ENCODE measurements at regions not wholly inside any gene's neighbourhood (a gene's known extent, or its start where the extent isn't known, plus 50 kb on each side); places are given as distances from the start of the nearest gene placed in this dataset.

DNA sequence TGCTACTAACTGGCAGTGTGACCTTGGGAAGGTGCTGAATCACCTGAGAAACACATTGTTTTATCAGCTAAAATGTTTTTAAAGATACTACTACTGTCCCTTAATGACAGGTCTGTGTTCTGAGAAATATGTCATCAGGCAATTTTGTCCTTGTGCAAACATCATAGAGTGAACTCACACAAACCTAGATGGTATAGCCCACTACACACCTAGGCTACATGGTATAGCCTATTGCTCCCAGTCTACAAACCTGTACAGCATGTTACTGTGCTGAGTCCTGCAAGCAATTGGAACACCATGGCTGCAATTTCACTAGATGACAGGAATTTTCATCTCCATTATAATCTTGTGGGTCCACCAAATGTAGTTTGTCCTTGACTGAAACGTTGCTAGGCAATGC lies 101.3 kb upstream of the GUCY1A1 start:
- H3K36me3 ChIP-seq (ENCODE audit: control insufficient read depth in 5 of 5, insufficient read depth in 5 of 5, low read length in 5 of 5) = no peaks in the 10 kb centered on the region
- no peak overlapping the region for H3K27ac ChIP-seq (ENCODE audit: low read depth, low read length)
- no peaks in the 10 kb centered on the region for H3K4me1 ChIP-seq (ENCODE audit: control insufficient read depth in 5 of 5, insufficient read depth in 5 of 5, low read length in 5 of 5)
- no peak overlapping the region for H3K9ac ChIP-seq (ENCODE audit: low read length in 5 of 5)
- H3K4me3 ChIP-seq (ENCODE audit: low read depth in 1 of 5, low read length in 5 of 5) = no peak overlapping the region
- no peaks in the 10 kb centered on the region for H3K27me3 ChIP-seq (ENCODE audit: control insufficient read depth in 5 of 5, insufficient read depth in 4 of 5, low read length in 5 of 5)
- no peaks in the 10 kb centered on the region for H3K9me3 ChIP-seq (ENCODE audit: control insufficient read depth in 5 of 5, low read length in 5 of 5)

DNA sequence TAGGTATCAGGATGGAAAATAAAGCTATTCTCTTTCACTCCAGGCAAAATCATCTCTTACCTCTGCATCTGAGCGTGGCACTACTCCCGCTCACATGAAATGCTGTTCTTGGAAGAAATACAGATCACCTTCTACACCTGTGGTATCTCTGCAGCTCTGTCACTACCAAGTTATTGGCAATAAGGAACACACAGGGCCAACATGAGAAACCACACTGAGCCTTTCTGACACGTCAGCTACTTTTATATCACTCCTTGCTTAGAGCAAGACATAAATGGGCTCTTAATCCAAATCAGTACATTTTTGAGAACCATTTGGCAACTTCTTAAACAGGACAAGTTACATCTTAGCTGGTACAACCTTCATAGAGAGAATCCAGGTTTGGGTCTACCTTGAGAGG lies 101.8 kb upstream of the GUCY1A1 start:
- H3K4me1 ChIP-seq (ENCODE audit: control insufficient read depth in 5 of 5, insufficient read depth in 5 of 5, low read length in 5 of 5) = no peaks in the 10 kb centered on the region
- H3K27ac ChIP-seq (ENCODE audit: low read depth, low read length) = no peak overlapping the region
- no peaks in the 10 kb centered on the region for H3K27me3 ChIP-seq (ENCODE audit: control insufficient read depth in 5 of 5, insufficient read depth in 4 of 5, low read length in 5 of 5)
- no peaks in the 10 kb centered on the region for H3K9me3 ChIP-seq (ENCODE audit: control insufficient read depth in 5 of 5, low read length in 5 of 5)
- no peaks in the 10 kb centered on the region for H3K36me3 ChIP-seq (ENCODE audit: control insufficient read depth in 5 of 5, insufficient read depth in 5 of 5, low read length in 5 of 5)
- H3K4me3 ChIP-seq (ENCODE audit: low read depth in 1 of 5, low read length in 5 of 5) = no peak overlapping the region
- no peak overlapping the region for H3K9ac ChIP-seq (ENCODE audit: low read length in 5 of 5)

DNA sequence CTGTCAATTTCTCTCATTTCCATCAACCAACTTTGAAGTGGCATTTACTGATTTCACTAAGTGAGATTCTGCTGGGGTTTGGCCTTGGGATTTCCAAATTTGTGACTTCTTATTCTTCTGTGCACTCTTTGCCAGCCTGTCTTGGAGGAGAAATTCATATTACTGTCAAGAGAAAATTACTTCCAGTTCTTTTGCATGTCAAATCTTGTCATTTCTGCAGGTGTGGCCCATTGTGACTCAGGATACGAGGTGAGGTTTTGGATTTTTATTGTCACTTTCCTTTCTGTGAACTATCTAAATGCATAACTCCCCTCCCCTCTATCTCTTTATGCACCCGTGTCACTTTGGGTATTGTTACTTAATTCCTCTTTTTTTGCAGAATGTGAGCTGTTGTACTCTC lies 102.6 kb upstream of the GUCY1A1 start:
- Histone ChIP-seq H3K9ac (ENCODE audit: low read length in 5 of 5) (no peak overlapping the region), H3K36me3 (ENCODE audit: control insufficient read depth in 5 of 5, insufficient read depth in 5 of 5, low read length in 5 of 5) (no peaks in the 10 kb centered on the region), H3K4me1 (ENCODE audit: control insufficient read depth in 5 of 5, insufficient read depth in 5 of 5, low read length in 5 of 5) (no peaks in the 10 kb centered on the region)

DNA sequence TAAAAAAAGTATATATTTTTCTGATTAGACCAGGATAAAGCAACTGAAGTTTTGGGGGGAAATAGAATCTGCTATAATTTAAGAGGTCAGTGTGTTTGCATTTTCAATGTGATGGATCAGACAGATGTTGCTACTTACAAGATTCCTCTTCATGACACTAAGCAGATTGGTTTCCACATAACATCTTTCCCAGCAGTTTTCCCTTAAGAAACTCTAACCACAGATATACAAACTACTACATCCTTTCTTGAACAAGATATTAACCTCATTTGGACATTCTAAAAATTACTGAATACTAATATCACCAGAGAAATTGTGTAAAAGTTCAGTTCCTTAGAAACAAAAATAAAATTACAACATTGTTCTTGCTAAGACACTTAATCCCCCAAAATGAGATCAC lies 106.7 kb upstream of the GUCY1A1 start:
- Histone ChIP-seq H3K4me3 (ENCODE audit: low read depth in 1 of 5, low read length in 5 of 5) (no peak overlapping the region), H3K27me3 (ENCODE audit: control insufficient read depth in 5 of 5, insufficient read depth in 4 of 5, low read length in 5 of 5) (no peaks in the 10 kb centered on the region), H3K9me3 (ENCODE audit: control insufficient read depth in 5 of 5, low read length in 5 of 5) (peaks cover 0 to 4% (median 0%) of the 10 kb centered on the region in 5 donors), H3K9ac (ENCODE audit: low read length in 5 of 5) (no peak overlapping the region), H3K27ac (ENCODE audit: low read depth, low read length) (no peak overlapping the region), H3K4me1 (ENCODE audit: control insufficient read depth in 5 of 5, insufficient read depth in 5 of 5, low read length in 5 of 5) (no peaks in the 10 kb centered on the region), H3K36me3 (ENCODE audit: control insufficient read depth in 5 of 5, insufficient read depth in 5 of 5, low read length in 5 of 5) (no peaks in the 10 kb centered on the region)

More for the DNA sequence above, 102.6 kb upstream of the GUCY1A1 start:
- Histone ChIP-seq H3K27ac (ENCODE audit: low read depth, low read length) (no peak overlapping the region), H3K9me3 (ENCODE audit: control insufficient read depth in 5 of 5, low read length in 5 of 5) (no peaks in the 10 kb centered on the region), H3K27me3 (ENCODE audit: control insufficient read depth in 5 of 5, insufficient read depth in 4 of 5, low read length in 5 of 5) (no peaks in the 10 kb centered on the region), H3K4me3 (ENCODE audit: low read depth in 1 of 5, low read length in 5 of 5) (no peak overlapping the region)

DNA sequence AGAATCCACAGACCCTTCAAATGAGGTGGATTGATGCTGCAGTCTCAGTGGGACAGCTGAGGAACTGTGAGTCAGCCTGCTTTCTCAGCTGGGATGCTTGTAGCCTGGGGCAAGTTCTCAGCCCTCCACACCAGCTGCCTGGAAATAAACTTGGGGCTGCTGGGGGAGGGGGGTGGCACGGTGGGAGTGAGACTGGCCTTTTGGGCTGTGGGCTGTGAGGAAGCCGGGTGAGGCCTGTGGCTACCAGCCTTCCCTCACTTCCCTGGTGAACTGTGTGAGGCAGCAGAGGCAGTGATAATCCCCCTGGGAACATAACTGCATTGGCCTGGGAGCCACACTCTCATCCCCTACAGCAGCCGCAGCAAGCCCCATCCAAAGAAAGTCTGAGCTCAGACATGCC lies 114.5 kb upstream of the GUCY1A1 start:
- Histone ChIP-seq H3K9me3 (ENCODE audit: control insufficient read depth in 5 of 5, low read length in 5 of 5) (peaks cover 0 to 7% (median 0%) of the 10 kb centered on the region in 5 donors), H3K27ac (ENCODE audit: low read depth, low read length) (no peak overlapping the region), H3K36me3 (ENCODE audit: control insufficient read depth in 5 of 5, insufficient read depth in 5 of 5, low read length in 5 of 5) (no peaks in the 10 kb centered on the region), H3K4me1 (ENCODE audit: control insufficient read depth in 5 of 5, insufficient read depth in 5 of 5, low read length in 5 of 5) (no peaks in the 10 kb centered on the region), H3K9ac (ENCODE audit: low read length in 5 of 5) (no peak overlapping the region), H3K4me3 (ENCODE audit: low read depth in 1 of 5, low read length in 5 of 5) (no peak overlapping the region), H3K27me3 (ENCODE audit: control insufficient read depth in 5 of 5, insufficient read depth in 4 of 5, low read length in 5 of 5) (no peaks in the 10 kb centered on the region)

DNA sequence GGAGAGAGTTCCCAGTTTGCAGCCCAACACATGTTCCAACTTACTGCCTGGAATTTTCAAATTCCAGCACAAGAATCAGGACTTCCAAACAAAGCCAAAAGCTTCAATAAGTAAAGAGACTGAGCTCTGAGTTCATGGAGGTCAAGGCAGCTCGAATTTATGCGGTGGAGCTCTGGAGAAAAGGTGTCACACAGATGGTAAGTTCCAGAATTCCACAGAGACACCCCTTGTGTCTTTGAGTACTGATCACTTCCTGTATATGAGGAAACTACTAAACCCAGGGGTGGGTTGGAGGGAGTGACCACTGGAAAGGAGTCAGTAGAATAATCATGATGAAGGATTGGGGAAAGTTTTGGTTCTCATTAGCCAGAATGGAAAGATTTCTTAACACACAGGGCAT lies 118.5 kb upstream of the GUCY1A1 start:
- Histone ChIP-seq H3K27me3 (ENCODE audit: control insufficient read depth in 5 of 5, insufficient read depth in 4 of 5, low read length in 5 of 5) (no peaks in the 10 kb centered on the region), H3K36me3 (ENCODE audit: control insufficient read depth in 5 of 5, insufficient read depth in 5 of 5, low read length in 5 of 5) (no peaks in the 10 kb centered on the region), H3K9me3 (ENCODE audit: control insufficient read depth in 5 of 5, low read length in 5 of 5) (no peaks in the 10 kb centered on the region), H3K27ac (ENCODE audit: low read depth, low read length) (no peak overlapping the region), H3K4me1 (ENCODE audit: control insufficient read depth in 5 of 5, insufficient read depth in 5 of 5, low read length in 5 of 5) (peaks cover 2 to 14% (median 7%) of the 10 kb centered on the region in 5 donors), H3K9ac (ENCODE audit: low read length in 5 of 5) (no peak overlapping the region), H3K4me3 (ENCODE audit: low read depth in 1 of 5, low read length in 5 of 5) (no peak overlapping the region)

DNA sequence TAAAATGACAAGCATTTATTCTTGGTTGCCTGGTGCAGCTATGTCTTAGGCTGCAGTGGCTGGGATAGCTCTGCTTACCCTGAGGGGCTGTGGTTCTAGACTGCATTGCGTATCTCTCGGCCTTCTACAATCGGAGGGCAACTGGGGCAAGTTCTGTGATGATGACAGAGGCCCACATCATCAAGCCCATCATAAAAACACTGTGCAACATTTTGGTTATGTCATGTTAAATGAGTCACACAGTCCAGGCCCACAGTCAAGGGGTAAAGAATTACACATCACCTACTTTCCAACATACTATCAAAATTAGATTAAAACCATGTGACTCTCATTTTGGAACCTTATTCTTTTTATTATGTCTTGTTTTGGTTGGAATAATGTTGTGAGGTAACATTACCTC lies 120.2 kb upstream of the GUCY1A1 start:
- Histone ChIP-seq H3K4me1 (ENCODE audit: control insufficient read depth in 5 of 5, insufficient read depth in 5 of 5, low read length in 5 of 5) (peaks cover 2 to 14% (median 7%) of the 10 kb centered on the region in 5 donors), H3K27me3 (ENCODE audit: control insufficient read depth in 5 of 5, insufficient read depth in 4 of 5, low read length in 5 of 5) (no peaks in the 10 kb centered on the region), H3K36me3 (ENCODE audit: control insufficient read depth in 5 of 5, insufficient read depth in 5 of 5, low read length in 5 of 5) (no peaks in the 10 kb centered on the region), H3K4me3 (ENCODE audit: low read depth in 1 of 5, low read length in 5 of 5) (no peak overlapping the region), H3K27ac (ENCODE audit: low read depth, low read length) (no peak overlapping the region), H3K9ac (ENCODE audit: low read length in 5 of 5) (no peak overlapping the region), H3K9me3 (ENCODE audit: control insufficient read depth in 5 of 5, low read length in 5 of 5) (no peaks in the 10 kb centered on the region)

DNA sequence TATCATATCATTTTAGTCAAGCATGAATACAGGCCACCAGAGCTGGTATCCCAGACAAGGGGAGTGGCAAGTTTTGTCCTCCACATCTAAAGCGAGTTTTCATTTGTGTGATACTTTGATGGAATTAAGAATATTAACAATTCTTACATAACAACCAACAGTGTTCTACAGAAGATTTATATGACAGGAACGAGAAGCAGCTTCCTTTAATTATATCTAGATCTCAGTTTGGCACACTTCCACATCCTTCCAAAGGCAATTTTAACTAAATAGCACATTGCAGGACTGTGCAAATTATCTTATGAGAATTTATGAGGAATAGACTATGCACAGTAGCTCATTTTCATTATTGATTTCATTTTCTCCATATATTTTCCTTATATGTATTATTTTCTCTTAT lies 121.2 kb upstream of the GUCY1A1 start:
- no peaks in the 10 kb centered on the region for H3K36me3 ChIP-seq (ENCODE audit: control insufficient read depth in 5 of 5, insufficient read depth in 5 of 5, low read length in 5 of 5)
- no peak overlapping the region for H3K9ac ChIP-seq (ENCODE audit: low read length in 5 of 5)
- peaks cover 2 to 14% (median 7%) of the 10 kb centered on the region in 5 donors for H3K4me1 ChIP-seq (ENCODE audit: control insufficient read depth in 5 of 5, insufficient read depth in 5 of 5, low read length in 5 of 5)
- H3K4me3 ChIP-seq (ENCODE audit: low read depth in 1 of 5, low read length in 5 of 5) = no peak overlapping the region
- H3K27me3 ChIP-seq (ENCODE audit: control insufficient read depth in 5 of 5, insufficient read depth in 4 of 5, low read length in 5 of 5) = no peaks in the 10 kb centered on the region
- no peaks in the 10 kb centered on the region for H3K9me3 ChIP-seq (ENCODE audit: control insufficient read depth in 5 of 5, low read length in 5 of 5)
- no peak overlapping the region for H3K27ac ChIP-seq (ENCODE audit: low read depth, low read length)

DNA sequence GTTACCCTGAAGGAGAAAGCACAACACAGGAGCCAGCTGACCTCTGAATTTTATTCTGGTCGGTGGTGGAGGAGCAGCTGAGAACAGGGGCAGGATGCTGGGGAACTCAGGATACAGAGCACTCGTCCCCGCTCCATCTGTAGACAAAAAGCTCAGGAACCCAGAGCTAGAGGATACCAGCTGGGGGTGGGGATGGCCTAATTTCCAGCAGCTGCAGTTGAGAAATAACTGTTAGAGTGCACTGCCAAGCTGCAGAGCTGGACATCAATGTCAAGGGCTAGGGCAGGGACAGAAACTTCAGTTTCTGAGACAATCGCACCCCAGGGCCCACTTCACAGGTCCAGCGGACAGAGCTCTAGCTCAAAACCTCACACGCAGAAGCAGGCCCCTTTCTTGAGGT lies 122.1 kb upstream of the GUCY1A1 start:
- Histone ChIP-seq H3K4me1 (ENCODE audit: control insufficient read depth in 5 of 5, insufficient read depth in 5 of 5, low read length in 5 of 5) (peaks cover 2 to 14% (median 7%) of the 10 kb centered on the region in 5 donors), H3K27ac (ENCODE audit: low read depth, low read length) (no peak overlapping the region), H3K9me3 (ENCODE audit: control insufficient read depth in 5 of 5, low read length in 5 of 5) (no peaks in the 10 kb centered on the region), H3K4me3 (ENCODE audit: low read depth in 1 of 5, low read length in 5 of 5) (no peak overlapping the region), H3K9ac (ENCODE audit: low read length in 5 of 5) (no peak overlapping the region), H3K27me3 (ENCODE audit: control insufficient read depth in 5 of 5, insufficient read depth in 4 of 5, low read length in 5 of 5) (no peaks in the 10 kb centered on the region), H3K36me3 (ENCODE audit: control insufficient read depth in 5 of 5, insufficient read depth in 5 of 5, low read length in 5 of 5) (no peaks in the 10 kb centered on the region)

DNA sequence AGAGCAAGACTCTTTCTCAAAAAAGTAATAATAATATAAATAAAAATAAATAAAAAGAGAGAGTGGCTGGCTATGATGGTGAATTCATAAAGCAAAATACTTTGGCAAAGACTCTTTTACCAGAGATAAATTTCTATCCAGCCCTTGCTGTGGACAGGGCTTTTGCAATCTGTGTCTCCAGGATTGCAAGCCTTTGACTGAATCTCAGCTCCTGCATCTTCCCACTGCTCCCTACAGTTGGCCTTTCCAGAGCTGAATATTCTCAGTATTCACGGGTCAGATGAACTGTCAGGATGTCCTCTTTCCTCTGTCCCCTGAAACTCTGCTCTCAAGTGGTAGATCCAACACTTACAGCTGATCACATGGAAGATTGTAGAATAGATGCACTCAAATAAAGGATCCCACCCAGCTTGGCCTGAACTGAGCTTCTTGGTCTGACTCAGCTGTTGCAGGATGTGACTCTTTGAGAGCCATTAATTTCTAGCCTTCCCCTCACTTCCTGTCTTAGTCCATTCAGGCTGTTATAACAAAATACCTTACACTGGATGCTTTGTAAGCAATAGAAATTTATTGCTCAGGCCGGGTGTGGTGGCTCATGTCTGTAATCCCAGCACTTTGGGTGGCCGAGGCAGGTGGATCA lies 123.4 kb upstream of the GUCY1A1 start:
- H3K4me3 ChIP-seq (ENCODE audit: low read depth in 1 of 5, low read length in 5 of 5) = no peak overlapping the region
- H3K9ac ChIP-seq (ENCODE audit: low read length in 5 of 5) = no peak overlapping the region
- no peaks in the 10 kb centered on the region for H3K36me3 ChIP-seq (ENCODE audit: control insufficient read depth in 5 of 5, insufficient read depth in 5 of 5, low read length in 5 of 5)
- H3K9me3 ChIP-seq (ENCODE audit: control insufficient read depth in 5 of 5, low read length in 5 of 5) = no peaks in the 10 kb centered on the region
- no peaks in the 10 kb centered on the region for H3K27me3 ChIP-seq (ENCODE audit: control insufficient read depth in 5 of 5, insufficient read depth in 4 of 5, low read length in 5 of 5)
- no peak overlapping the region for H3K27ac ChIP-seq (ENCODE audit: low read depth, low read length)
- H3K4me1 ChIP-seq (ENCODE audit: control insufficient read depth in 5 of 5, insufficient read depth in 5 of 5, low read length in 5 of 5) = peaks cover 2 to 14% (median 7%) of the 10 kb centered on the region in 5 donors

Measured in subcutaneous abdominal adipose tissue (tissue), 5 donors.